ENCODE measurements at regions not wholly inside any gene's neighbourhood (a gene's known extent, or its start where the extent isn't known, plus 50 kb on each side); places are given as distances from the start of the nearest gene placed in this dataset.
A peak's percentile ranks its signal among the peaks of the same experiment; 100 is the strongest.
"Not testable (repeated sequence)": the region's sequence is repeated elsewhere in the genome, so short reads cannot be mapped to it uniquely, and the experiment has no call there.

DNA sequence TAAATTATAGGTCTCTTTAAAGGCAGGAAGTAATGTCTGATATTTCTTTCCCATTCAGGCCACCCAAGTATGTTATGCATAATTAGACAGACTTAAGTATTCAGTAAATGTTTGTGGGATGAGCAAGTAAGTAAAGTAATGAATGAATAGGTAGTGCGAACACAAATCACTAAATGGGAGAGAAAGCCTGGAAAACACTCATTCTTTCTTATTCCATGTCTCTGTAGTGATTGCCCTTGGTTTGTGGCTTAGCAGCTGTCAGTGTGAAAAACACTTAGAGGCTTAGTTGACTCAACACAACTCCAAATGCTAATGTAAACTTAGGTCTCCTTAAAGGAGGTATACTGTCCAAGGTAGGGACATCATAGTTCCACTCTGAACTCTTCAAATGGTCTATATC lies 182.5 kb downstream of the ZC3H11B start:
- DNase-seq, result peak; percentile 46

DNA sequence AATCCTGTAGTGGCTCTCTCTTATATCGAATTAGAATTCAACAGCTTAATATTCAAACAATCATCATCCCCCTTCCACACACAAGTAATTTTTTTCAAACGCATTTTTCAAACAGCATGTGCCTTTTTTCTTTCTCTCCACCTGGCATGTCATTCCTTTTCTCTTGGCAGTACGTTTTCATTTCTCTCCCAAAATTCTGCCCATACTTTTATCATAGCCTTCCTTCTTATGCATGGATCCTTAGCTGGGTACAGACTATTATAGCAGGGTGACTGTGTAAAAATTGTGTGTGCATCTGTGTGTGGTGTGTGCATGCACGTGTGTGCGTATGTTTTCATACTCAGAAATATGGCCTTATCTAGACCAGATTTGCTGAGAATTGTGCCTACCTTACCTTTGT lies 184.3 kb downstream of the ZC3H11B start:
- no peak for DNase-seq

GRCh38 chr1:219427989-219428388 lies 184.9 kb downstream of the ZC3H11B start:
- peak; percentile 63 for DNase-seq

DNA sequence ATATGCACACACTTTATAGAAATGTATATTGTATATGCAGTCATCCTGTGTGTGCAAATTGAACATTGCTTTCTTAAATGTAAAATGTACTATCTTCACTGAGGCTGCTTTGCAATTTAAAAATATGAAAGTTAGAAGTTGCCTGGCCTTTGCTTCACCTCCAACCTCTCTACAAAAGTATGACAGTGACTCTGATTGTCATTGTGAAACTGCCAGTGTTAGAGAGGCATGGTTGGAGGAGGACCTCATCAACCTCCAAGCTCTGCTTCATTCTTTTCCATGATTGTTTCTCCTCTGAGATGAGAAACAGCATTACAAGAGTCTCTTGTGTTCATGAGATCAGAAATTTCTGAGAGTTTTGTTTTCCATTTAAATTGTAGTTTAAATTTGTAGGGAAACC lies 185.5 kb downstream of the ZC3H11B start:
- DNase-seq, result no peak

DNA sequence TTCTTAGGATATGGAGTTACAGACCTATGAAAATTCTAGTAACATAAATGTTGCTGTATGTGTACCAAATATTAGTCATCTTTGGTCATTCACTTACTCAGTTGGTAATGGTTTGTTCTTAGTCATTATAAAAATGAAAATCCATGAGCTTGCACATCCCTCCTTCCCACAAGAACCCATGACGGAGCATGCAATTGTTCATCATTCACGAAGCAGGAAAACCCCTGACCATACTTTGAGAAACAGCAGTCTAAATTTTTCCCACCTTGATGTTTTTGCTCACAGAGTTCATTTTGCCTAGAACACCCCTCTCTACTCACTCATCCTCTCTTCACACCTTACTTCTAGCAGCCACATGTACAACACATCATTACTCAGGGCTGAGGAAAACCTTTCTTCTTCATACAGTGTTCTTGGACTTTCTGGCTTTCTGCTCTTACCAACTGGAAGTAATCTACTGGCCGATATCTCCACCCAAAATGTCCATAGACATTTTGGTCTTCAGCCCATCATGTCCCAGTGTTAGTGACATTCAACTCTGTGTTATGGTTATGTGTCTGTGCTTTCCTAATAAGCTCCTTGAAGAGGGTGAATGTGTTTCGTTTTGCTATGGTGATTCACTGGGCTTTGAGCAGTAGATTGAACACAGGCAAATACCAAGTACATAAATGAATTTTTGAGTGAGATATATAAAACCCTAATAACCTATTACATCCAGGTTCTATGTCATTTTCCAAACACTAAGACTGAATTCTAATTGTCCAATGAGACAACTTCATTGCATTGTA lies 189.9 kb downstream of the ZC3H11B start:
- DNase-seq, result peak; percentile 66

GRCh38 chr1:219420913-219421312 lies 192.0 kb downstream of the ZC3H11B start:
- no peak for DNase-seq

- DNase-seq, result no peak
These were observed 193.0 kb downstream of the ZC3H11B start for GRCh38 chr1:219419860-219420259.

DNA sequence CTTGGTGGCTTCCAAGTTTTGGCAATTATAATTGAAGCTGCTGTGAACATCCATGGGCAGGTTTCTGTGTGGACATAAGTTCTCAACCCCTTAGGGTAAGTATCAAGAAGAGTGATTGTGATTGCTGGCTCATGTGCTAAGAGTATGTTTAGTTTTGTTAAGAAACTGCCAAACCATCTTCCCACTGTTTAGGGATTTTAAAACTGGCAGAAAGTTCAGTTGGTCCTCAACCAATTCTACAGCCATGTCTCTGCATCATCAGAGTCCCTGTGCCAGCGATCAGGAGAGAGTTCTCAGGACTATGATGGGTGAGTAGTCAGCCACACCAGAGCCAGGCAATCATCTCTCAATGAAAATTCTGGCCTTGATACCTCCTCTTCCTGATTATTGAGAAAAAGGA lies 193.8 kb downstream of the ZC3H11B start:
- no peak for DNase-seq

GRCh38 chr1:219417610-219418009 lies 195.3 kb downstream of the ZC3H11B start:
- no peak for DNase-seq

DNA sequence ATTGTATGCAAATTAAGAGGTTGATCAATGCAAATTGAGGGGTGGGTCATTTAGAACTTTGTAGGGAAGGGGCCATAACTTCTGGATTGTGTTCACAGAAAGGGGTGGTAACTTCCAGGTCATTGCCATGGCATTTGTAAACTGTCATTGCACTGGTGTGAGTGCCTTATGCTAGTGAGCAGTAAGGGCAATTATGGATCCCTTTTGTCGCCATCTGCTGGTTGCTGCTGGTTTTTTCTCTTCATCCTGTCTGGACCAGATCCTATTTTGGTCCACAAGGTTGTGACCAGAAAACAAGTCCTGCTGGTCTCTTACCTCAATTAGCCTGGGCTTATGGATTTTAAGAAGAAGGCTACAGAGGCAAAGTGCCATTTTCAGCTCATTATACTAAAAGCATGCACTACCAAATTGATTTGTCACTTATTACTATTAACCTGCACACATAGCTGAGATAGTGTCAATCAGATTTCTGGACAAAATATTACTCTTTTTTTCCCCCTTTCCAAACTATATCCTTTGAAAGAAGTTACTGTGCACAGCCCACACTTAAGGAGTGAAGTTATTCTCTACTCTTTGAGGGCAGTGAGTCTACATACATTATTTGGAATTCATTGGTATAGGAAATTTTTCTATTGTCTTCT lies 196.2 kb downstream of the ZC3H11B start:
- peak; percentile 45 for DNase-seq

- no peak for DNase-seq
These were observed 197.0 kb downstream of the ZC3H11B start for GRCh38 chr1:219415915-219416314.

DNA sequence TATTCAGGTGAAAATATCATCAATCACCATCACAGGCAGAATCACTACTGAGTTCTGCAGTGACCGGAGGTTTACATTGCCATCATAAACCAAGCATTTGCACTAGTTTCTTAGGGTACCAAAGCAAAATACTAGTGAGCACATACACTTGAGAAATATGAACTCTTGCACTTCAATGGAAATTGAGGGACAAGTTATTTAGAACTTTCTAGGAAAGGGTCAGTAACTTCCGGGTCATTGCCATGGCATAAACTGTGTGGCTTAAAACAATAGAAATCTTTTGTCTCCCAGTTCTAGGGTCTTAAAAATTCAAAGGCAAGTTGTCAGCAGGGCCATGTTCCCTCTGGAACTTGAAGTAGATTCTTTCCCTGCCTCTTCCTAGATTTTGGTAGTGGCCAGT lies 197.5 kb downstream of the ZC3H11B start:
- no peak for DNase-seq

GRCh38 chr1:219414250-219414649 lies 198.7 kb downstream of the ZC3H11B start:
- DNase-seq, result no peak

- DNase-seq, result no peak
These were observed 199.4 kb downstream of the ZC3H11B start for GRCh38 chr1:219413536-219413935.

GRCh38 chr1:219412772-219413171 lies 200.1 kb downstream of the ZC3H11B start:
- peak; percentile 79 for DNase-seq

DNA sequence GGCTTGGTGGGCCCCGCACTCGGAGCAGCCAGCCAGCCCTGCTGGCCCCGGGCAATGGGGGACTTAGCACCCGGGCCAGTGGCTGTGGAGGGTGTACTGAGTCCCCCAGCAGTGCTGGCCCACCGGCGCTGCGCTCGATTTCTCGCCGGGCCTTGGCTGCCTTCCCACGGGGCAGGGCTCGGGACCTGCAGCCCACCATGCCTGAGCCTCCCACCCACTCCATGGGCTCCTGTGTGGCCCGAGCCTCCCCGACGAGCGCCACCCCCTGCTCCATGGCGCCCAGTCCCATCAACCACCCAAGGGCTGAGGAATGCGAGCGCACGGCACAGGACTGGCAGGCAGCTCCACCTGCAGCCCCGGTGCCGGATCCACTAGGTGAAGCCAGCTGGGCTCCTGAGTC lies 202.2 kb downstream of the ZC3H11B start:
- not testable (repeated sequence) for DNase-seq

- DNase-seq, result no peak
These were observed 207.2 kb downstream of the ZC3H11B start for GRCh38 chr1:219405531-219406331.

DNA sequence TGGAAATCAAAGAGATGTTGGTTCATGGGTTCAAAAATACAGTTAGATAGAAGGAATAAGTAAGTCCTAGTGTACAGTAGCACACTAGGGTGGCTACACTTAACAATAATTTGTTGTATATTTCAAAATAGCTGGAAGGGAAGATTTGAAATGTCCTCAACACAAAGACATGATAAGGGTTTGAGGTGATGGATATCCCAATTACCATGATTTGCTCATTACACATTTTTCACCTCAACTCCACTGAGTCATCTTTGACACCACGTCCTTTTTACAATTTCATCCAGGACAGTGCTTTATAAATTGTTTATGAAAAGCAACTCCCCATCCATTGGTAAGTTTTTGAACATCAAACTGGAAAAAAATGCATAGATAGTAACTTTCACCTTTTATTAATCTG lies 208.3 kb downstream of the ZC3H11B start:
- DNase-seq, result no peak

- DNase-seq, result no peak
These were observed 210.0 kb downstream of the ZC3H11B start for GRCh38 chr1:219402925-219403324.

GRCh38 chr1:219401724-219402625 lies 210.9 kb downstream of the ZC3H11B start:
- no peak for DNase-seq

DNA sequence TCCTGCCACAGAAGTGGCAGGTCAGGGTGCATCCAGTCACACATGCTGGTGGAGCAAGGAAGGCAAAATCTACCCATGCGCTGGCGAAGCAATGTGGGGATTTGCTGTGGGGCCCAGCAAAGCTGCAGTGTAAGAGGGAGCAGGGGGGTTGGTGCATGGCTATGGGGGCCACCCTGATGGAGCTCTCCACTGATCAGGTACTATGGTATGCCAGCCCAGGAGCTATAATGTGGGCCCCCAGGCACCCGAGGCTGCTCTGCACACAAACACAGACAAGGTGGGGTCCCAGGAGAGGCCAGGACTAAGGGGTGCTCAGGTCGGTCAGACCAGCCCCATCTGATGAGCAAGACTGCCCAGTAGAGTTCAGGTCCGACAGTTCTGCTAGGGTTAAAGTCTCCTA lies 213.5 kb downstream of the ZC3H11B start:
- DNase-seq, result no peak

GRCh38 chr1:219398815-219399396 lies 214.0 kb downstream of the ZC3H11B start:
- DNase-seq, result no peak

Data from fibroblast of upper back skin (primary cell).